Epidermal melanocyte (primary cell): ENCODE measurements at regions not wholly inside any gene's neighbourhood (a gene's known extent, or its start where the extent isn't known, plus 50 kb on each side); places are given as distances from the start of the nearest gene placed in this dataset.
"Not testable (repeated sequence)": the region's sequence is repeated elsewhere in the genome, so short reads cannot be mapped to it uniquely, and the experiment has no call there.

Experiments
- DNase-seq: peaks from one replicate; pipeline ENCODE4 v3.0.0; 2011; ENCODE audit warnings: low spot score; ENCODE audit not compliant: insufficient read length

DNA sequence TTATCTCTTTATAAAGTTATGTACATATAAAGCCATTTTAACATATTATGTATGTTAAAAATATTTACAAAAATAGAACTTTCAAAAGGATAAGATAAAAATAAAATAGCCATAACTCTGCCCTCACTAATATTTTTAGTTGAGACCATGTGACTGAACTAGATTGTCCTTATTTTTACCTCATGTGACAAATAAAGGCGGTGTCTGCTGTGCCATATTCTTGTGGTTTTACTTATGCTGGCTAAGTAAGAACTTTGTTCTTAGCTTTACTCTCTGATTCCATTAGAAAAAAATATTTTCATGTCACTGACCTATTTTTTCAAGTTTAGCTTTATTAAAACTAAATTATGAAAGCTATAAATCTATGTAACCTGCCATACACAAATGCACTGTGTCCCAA lies 135.6 kb upstream of the TSC22D1 start:
- no peak for DNase-seq

DNA sequence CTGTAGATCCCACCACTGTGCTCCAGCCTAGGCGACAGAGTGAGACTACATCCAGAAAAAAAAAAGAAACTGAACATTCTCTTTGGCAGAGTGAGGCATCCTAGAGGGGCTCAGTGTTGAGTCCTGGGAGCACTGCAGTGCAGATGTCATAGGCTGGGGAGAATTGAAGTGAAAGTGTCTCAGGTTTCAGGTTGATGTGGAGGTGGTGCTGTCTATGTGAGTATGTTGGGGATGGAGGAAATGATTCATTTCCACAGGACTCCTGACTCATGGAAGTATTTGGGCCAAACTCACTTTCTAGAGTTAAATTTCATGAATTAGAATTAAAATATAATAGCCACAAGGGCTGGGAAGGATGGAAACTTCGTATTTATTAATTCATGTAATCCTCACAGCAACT lies 134.4 kb upstream of the TSC22D1 start:
- DNase-seq: no peak

DNA sequence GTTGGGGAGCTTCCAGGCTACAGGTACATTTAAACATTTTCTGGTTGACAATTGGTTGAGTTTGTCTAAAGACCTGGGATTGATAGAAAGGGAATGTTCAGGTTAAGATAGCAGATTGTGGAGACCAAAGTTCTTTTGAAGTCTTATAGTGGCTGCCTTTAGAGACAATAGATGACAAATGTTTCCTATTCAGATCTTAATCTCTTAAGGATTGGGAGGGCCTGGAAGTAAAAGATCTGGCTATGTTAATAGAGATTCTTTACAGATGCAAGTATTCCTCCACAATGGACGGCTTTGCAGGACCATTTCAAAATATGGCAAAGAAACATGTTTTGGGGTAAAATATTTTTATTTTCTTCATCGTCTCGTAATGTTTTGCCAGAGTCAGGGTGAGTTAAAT lies 128.7 kb upstream of the TSC22D1 start:
- DNase-seq: not testable (repeated sequence)

DNA sequence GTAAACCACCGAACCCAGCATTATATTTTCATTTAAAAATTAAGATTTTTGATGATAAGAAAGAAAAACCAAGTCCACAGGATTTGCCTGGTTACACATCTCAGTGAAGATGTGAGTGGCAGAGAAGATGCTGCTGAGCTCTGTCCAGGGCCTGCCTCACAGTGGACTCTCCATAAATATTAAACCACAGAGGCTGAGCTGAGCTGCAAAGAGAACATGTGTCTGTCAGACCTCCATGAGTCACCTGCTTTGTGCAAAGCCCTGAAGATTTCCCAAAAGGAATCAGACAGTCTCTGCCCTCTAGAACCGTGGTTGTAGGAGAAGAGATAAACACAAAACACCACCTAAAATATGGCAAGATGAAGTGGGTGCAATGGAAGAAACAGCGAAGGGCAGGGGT lies 127.2 kb upstream of the TSC22D1 start:
- DNase-seq: no peak

DNA sequence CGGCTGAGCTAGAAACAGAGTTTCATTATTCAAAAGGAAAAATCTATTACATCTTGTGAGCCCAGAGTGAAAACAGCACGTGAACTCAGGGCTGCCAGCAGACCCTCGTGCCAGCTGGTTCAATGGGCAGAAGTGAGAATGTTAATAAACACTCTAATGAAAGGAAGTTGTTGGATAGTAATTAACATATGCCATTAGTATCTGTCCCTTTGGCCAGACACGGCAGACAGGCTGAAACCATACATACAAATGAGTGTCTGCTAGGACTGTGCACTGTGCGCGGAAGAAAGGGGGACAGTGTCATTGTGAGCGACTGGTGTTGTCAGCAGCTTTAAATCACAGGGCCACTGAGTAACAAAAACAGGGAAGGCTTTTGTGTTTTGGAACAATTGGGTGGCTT lies 121.9 kb upstream of the TSC22D1 start:
- no peak for DNase-seq

DNA sequence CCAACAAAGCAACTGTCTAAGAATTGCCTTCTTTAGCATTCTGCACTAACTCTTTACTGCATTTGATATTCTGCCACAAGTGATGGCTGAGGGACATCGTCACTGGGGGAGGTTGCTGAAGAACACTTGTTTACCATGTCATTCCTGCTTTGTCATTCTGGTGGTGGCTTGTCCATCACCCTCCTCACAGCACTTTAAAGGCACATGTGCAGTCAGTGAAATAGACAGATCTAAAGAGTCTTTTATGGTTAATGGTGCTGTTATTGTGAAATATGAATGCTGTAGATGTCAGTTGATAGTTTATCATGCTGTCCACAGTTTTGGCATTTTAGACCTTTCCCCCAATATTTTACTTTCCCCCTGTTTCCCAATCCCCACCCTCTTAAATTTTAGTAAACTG lies 120.9 kb upstream of the TSC22D1 start:
- no peak for DNase-seq

DNA sequence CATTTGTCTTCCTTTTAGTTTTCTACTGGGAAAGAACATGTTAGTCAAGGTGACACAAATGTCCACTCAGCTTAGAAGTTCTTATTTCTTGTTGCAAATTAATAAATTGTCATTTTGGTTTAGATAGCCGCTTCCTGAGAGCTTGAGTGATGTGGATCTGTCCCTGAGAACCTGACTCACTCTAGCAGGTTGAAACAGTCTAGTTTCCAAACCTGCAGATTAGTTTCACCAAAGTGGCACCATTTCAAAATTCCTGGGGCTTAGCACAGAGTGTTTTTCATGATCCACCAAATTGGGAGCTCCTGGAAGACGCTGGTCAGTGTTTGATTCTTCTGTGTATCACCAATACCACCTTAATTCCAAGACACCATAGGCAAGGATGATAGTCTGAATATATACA lies 119.4 kb upstream of the TSC22D1 start:
- no peak for DNase-seq

DNA sequence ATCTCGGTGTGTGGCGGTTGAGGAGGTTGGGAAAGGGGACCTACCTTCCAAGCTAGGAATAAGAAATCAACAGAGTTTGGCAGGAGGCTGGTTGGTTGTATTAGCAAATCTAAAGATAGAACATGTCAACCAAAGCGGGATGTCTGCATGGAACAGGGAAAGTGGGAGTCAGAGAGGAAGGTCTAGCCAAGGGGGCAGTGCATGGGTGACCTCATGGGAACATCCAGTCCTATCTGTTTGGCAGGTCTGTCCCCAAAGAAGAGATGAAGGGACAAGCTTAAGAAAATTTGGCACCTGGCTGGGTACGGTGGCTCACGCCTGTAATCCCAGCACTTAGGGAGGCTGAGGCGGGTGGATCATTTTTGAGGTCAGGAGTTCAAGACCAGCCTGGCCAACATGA lies 118.7 kb upstream of the TSC22D1 start:
- no peak for DNase-seq

DNA sequence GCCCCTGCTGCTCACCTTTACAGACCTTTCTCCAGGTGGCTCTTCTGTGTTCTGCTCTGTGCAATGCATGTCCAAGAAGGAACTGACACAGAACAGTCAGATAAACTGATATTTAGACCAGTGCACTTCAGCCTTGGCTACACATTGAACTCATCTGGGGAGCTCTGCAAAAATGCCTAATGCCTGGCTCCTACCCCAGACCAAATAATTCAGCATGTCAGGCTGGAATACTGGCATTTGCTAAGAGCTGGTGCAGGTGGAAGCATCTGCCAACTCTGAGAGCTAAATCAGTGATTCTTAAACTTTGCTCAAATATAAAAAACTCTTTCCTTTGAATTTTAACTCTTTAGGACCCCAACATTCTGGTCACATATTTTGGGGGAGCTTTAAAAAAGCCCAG lies 118.2 kb upstream of the TSC22D1 start:
- no peak for DNase-seq

DNA sequence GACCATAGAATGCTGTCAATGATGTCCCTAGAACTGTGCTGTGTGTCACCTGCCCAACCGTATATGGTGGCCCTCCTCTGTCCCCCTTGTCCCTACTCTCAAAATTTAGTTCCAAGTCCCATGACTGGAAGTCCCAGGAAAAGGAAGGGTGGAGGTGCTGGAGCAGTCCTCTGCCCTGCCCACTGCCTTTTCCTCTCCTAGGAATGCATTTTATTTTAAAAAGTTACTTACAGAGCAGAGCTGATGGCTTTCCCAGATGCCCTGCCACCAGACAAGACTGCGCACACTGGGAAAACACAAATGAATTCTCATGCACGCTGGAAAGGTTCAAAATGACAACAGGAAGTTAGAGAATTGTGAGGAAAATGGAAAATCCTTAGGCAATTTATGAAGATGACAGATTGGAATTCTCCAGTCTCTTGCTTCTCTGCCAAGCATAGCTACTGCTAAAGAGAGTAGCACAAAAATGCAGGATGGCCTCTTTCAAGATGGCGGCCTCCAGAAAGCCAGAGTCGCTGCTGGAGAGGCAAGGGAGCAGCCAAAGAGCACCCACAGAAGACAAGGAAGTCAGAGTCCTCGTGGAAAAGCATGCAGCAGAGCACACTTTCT lies 117.1 kb upstream of the TSC22D1 start:
- no peak for DNase-seq

DNA sequence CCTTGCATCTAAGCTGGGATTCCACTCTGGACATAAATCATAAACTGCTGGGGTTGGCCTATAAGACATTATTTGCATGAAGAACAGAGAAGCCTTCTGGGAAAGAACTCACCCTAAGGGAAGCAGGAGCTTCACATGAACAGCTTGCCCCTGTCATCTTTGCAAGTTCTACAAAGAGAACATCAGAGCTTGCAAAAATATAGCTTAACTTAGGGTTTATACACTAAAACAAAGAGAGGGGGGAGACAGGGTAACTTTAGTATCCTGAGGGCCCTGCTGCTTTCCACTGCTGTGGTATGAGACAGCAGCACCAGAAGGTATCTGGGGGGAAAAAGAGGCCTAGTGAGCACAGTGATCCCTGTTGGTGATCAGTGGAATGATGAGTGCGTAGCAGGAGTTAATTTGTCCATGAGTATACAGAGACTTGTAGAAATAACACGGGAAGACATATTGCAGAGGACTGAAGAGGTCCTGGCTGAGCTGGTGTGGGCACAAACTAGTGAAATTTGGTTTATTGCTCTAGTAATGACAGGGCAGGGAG lies 116.1 kb upstream of the TSC22D1 start:
- DNase-seq: no peak

DNA sequence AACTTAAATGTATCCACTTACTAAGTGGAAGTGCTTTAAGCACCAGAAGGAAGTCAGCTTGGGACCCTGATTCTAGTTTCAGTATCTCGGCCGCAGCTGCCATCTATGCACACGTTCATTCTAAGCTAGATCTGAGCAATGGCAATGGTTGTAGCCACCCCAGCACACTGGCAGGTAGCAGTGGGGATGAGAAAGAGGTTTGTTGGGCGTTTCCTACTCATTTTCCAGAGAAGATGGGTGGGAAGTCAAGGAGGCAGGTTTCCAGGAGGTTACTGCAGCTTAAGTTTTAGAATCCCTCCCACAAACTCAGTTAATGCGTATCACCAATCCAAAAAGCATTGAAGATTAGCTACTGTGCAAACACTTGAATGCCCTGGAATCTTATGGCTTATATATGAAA lies 114.2 kb upstream of the TSC22D1 start:
- DNase-seq: no peak

DNA sequence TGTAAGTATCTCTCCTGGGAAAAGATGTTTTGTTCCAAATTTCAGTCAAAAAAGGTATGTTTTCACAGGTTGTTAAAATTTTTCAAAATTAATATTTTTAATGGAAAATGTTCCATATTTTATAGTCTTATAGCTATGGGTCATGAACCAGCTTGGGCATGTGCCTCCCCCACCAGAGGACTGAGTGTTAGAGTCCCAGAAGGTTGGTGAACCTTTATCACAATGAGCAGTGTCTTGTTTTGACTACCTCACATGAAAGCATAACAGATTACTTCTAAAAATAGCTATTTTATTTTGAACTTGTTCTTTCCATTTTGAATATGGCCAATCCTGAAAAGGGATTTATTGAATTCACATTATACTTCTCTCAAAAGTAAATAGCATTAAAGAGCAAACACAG lies 112.5 kb upstream of the TSC22D1 start:
- no peak for DNase-seq

DNA sequence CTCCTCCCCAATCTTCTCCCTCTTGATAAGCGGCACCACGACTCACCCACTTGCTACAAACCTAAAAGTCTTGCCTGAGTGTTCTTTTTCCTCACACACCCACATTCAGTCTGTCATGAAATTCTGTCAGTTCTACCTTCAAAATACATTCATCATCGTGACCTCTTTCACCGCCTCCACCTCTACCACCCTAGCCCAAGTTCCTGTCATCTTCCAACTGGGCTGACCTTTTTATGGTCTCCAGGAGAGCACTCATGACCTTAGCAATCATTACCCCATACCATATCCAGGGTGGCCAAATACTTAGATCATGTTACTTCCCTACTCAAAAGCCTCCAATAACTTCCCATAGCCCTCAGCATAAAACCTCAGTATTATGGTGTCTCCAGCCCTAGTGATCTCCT lies 110.4 kb upstream of the TSC22D1 start:
- DNase-seq: no peak

DNA sequence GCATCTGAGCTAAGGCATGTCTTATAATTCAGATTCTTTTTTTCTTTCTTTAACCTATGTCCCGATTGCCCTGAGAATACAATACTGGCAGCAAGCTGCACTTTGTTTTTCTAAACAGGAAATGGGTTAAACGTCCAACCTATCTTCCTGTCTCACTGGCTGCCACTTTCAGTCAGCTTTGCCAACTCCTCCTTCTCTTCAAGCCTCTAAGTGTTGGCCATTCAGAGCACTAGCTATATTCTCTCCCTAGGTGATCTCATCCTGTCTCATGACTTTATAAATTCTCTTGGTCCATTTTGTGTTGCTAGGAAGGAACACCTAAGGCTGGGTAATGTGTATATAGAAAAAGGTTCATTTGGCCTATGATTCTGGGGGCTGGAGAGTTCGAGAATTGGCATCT lies 109.5 kb upstream of the TSC22D1 start:
- no peak for DNase-seq

DNA sequence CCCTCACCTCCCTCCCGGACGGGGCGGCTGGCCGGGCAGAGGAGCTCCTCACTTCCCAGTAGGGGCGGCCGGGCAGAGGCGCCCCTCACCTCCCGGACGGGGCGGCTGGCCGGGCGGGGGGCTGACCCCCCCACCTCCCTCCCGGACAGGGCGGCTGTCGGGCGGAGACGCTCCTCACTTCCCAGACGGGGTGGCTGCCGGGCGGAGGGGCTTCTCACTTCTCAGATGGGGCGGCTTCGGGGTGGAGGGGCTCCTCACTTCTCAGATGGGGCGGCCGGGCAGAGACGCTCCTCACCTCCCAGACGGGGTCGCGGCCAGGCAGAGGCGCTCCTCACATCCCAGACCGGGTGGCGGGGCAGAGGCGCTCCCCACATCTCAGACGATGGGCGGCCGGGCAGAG lies 106.3 kb upstream of the TSC22D1 start:
- not testable (repeated sequence) for DNase-seq

DNA sequence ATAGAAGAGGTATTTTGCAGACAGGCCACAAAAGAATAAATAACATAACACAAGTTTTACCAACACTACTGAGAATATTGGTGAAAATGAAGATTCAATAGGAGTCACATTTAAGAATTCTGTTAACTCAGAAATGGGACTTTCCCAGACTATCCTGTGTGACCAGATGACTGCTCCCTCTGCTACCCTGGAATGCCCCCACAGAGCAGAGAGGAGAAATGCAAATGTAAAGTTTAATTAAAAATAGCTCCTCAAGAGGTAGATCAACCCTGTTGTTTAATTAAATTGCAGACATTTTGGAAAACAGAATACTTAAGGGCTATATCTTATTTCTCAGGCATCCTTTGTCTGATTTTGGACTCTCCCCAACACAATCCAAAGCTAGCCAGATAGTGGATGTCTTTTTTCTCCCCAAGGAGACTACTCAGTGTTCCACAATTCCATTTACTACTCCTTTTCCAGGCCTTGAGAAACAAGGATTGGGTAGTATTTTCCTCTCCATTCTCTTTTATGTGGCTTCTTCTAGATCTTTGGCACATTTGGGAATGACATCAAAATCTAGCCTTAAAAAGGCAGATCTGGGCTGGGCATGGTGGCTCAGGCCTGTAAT lies 104.7 kb upstream of the TSC22D1 start:
- DNase-seq: no peak

DNA sequence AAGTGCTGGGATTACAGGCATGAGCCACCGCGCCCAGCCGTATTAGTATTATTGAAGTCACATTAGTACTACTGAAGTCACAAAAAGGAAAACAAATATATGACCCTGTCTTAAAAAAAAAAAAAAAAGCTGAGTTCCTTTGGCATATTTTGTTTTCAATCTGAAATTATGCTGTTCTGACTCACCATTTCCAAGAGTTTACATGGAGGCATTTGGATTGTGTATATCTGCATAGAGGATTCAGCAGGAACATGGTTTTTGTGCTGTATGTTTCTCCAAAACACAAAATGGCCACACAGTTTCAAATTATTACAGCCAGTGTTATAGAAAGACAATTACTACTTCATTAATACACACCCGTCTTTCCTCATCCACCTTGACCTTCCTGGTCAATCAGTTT lies 103.5 kb upstream of the TSC22D1 start:
- DNase-seq: no peak

DNA sequence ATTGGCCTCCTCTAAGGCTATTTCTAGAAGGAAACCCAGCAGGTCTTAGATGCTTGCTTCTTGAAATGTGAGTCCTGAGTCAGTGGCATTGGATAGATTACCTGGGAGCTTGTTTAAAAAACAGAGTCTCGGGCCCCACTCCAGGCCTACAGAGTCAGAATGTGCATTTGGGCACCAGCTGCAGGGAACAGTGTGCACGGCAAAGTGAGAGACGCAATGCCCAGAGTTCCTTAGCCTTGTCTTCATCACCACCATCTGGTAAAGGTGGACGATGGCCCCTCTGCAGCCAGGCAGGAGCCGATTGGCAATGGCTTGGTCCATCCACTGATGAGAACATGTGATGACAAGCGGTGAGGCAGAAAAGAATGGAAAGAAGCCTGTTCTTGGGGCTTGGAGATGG lies 102.1 kb upstream of the TSC22D1 start:
- DNase-seq: no peak

DNA sequence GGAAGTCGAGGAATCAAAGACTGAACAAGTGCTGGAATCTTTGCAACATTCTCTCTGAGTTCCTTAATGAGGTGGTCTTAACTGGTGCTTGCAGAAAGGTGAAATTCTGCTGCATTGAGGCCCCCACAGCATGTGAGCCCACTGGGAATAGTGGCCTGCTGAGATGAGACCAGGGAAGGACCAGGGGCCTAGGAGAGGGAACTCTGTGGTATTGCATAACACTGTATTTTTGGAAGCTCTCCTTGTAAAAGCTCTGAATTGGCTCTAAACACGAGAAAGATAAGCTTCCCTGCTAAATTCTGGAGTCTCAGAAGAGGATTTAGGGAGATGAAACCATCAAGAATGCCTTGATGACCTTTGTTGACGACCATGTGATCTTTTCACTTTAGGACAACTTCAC lies 100.4 kb upstream of the TSC22D1 start:
- DNase-seq: no peak

DNA sequence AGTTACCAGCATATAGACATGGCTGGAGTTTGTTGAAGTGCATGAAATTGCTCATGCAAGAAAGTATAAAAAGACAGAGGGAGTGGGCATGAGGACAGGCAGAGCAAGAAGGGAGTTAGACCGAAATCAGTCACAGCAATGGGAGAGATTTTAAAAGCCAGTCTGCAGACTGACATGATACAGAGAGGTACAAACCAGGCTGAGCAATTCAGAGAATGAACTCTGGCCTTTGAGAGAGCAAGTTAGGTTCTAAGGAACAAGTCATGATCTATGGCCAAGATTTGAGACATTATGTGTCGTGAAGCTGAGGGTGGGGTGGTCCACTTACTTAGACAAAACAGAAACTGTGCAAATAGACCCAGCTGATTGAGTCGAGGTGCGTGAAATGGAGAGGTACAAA lies 93.4 kb upstream of the TSC22D1 start:
- no peak for DNase-seq

DNA sequence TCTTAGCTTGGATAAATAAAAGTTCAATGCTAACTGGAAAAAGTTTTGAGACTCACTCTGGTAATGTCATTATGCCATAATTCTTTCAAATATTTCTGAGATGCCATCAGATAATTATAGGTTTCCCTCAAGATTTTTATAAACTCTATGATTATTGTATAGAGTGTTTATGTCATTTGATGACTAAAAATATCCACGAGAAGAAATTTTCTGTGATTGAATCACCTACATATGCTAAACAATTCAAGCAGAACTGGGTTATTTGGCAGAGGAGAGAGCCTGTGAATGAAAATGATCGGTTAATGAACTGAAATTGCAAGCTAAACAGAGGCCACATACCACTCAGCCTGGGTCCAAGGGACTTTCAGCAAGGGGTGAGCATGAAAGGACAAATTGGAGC lies 92.6 kb upstream of the TSC22D1 start:
- DNase-seq: no peak

DNA sequence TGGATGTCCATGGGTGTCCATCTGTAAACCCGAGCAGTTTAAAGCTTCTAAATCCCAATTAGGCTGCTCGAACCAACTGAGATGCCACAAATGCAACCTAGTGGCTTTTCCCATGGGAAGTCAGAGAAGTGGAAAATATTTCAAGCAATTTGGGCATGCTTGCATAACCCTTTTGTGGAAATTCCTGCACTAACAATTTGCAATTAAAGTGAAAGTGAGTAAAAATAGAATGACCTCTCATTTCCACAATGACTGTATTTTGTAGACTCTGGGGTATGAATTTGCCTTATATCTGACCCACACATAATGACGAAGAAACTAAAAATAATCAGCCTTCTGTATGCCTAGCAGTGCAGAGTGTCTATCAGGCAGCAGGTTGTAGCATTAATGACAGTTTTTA lies 91.8 kb upstream of the TSC22D1 start:
- no peak for DNase-seq

DNA sequence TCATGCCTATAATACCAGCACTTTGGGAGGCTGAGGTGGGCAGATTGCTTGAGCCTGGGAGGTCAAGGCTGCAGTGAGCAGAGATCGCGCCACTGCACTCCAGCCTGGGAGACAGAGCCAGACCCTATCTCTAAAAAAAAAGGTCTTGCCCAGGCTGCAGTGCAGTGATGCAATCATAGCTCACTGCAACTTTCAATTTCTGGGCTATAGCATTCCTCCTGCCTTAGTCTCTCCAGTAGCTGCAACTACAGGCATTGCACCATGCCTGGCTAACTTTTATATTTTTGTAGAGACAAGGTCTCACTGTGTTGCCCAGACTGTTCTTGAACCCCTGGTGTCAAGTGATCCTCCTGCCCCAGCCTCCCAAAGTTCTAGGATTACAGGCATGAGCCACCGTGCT lies 90.4 kb upstream of the TSC22D1 start:
- DNase-seq: not testable (repeated sequence)
